ENCODE measurements at regions not wholly inside any gene's neighbourhood (a gene's known extent, or its start where the extent isn't known, plus 50 kb on each side); places are given as distances from the start of the nearest gene placed in this dataset.

- no peak overlapping the region for H3K4me3 ChIP-seq (replicated peaks in 1 of 4; ENCODE audit: control extremely low read depth in 1 of 4, insufficient read depth in 1 of 4, low read depth in 3 of 4, low read length in 4 of 4)
- no peak for DNase-seq (ENCODE audit: low read depth in 2 of 2)
- H3K4me2 ChIP-seq (ENCODE audit: extremely low read depth, insufficient read depth, low read length) = no peak overlapping the region
- H3K79me2 ChIP-seq (ENCODE audit: control insufficient read depth, insufficient read depth, low read length) = no peaks in the 10 kb centered on the region
- TF ChIP-seq, protein P1, sequence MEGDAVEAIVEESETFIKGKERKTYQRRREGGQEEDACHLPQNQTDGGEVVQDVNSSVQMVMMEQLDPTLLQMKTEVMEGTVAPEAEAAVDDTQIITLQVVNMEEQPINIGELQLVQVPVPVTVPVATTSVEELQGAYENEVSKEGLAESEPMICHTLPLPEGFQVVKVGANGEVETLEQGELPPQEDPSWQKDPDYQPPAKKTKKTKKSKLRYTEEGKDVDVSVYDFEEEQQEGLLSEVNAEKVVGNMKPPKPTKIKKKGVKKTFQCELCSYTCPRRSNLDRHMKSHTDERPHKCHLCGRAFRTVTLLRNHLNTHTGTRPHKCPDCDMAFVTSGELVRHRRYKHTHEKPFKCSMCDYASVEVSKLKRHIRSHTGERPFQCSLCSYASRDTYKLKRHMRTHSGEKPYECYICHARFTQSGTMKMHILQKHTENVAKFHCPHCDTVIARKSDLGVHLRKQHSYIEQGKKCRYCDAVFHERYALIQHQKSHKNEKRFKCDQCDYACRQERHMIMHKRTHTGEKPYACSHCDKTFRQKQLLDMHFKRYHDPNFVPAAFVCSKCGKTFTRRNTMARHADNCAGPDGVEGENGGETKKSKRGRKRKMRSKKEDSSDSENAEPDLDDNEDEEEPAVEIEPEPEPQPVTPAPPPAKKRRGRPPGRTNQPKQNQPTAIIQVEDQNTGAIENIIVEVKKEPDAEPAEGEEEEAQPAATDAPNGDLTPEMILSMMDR (conservative IDR thresholded peaks at IDR 0.05 in 1 of 2, IDR thresholded peaks at IDR 0.05 in 1 of 2; ENCODE audit: low read depth in 1 of 2, low read length in 2 of 2) = no peak
- no peak for TF ChIP-seq EZH2 (IDR thresholded peaks at IDR 0.05; ENCODE audit: low read length, missing control alignments)
- H3K27ac ChIP-seq (ENCODE audit: insufficient read depth, low read length) = no peak overlapping the region
- no peaks in the 10 kb centered on the region for H4K20me1 ChIP-seq (ENCODE audit: control insufficient read depth, extremely low read depth, insufficient read depth, low read length)
- no peak overlapping the region for H2AFZ ChIP-seq (ENCODE audit: low read length)
- H3K4me1 ChIP-seq (ENCODE audit: control insufficient read depth, extremely low read depth, insufficient read depth, low read length) = no peaks in the 10 kb centered on the region
- no peak overlapping the region for H3K9ac ChIP-seq (ENCODE audit: insufficient read depth, low read length)
- H3K36me3 ChIP-seq (ENCODE audit: control insufficient read depth, insufficient read depth, low read length) = no peaks in the 10 kb centered on the region
- no peaks in the 10 kb centered on the region for H3K27me3 ChIP-seq (ENCODE audit: control insufficient read depth, insufficient read depth, low read length)
- H3K9me3 ChIP-seq (ENCODE audit: control insufficient read depth, insufficient read depth, low read depth, low read length) = no peaks in the 10 kb centered on the region
Observed at GRCh38 chr13:54368387-54368786, 1339.8 kb downstream of the OLFM4 start.

GRCh38 chr13:54373211-54373610 is 1344.6 kb downstream of the OLFM4 start:
- no peak for TF ChIP-seq EZH2 (IDR thresholded peaks at IDR 0.05; ENCODE audit: low read length, missing control alignments)
- TF ChIP-seq, protein P1 (conservative IDR thresholded peaks at IDR 0.05 in 1 of 2, IDR thresholded peaks at IDR 0.05 in 1 of 2; ENCODE audit: low read depth in 1 of 2, low read length in 2 of 2) = no peak
- DNase-seq (ENCODE audit: low read depth in 2 of 2) = no peak

GRCh38 chr13:54379461-54379860 is 1350.8 kb downstream of the OLFM4 start:
- Histone ChIP-seq H3K27ac (ENCODE audit: insufficient read depth, low read length) (no peak overlapping the region), H3K9ac (ENCODE audit: insufficient read depth, low read length) (no peak overlapping the region), H4K20me1 (ENCODE audit: control insufficient read depth, extremely low read depth, insufficient read depth, low read length) (no peaks in the 10 kb centered on the region), H3K9me3 (ENCODE audit: control insufficient read depth, insufficient read depth, low read depth, low read length) (no peaks in the 10 kb centered on the region), H3K79me2 (ENCODE audit: control insufficient read depth, insufficient read depth, low read length) (no peaks in the 10 kb centered on the region), H2AFZ (ENCODE audit: low read length) (no peak overlapping the region), H3K36me3 (ENCODE audit: control insufficient read depth, insufficient read depth, low read length) (no peaks in the 10 kb centered on the region), H3K4me1 (ENCODE audit: control insufficient read depth, extremely low read depth, insufficient read depth, low read length) (no peaks in the 10 kb centered on the region), H3K27me3 (ENCODE audit: control insufficient read depth, insufficient read depth, low read length) (no peaks in the 10 kb centered on the region), H3K4me3 (replicated peaks in 1 of 4; ENCODE audit: control extremely low read depth in 1 of 4, insufficient read depth in 1 of 4, low read depth in 3 of 4, low read length in 4 of 4) (no peak overlapping the region), H3K4me2 (ENCODE audit: extremely low read depth, insufficient read depth, low read length) (no peak overlapping the region)
- no peak for DNase-seq (ENCODE audit: low read depth in 2 of 2)
- TF ChIP-seq, protein P1 (conservative IDR thresholded peaks at IDR 0.05 in 1 of 2, IDR thresholded peaks at IDR 0.05 in 1 of 2; ENCODE audit: low read depth in 1 of 2, low read length in 2 of 2) = no peak
- no peak for TF ChIP-seq EZH2 (IDR thresholded peaks at IDR 0.05; ENCODE audit: low read length, missing control alignments)

More at GRCh38 chr13:54373211-54373610, 1344.6 kb downstream of the OLFM4 start:
- Histone ChIP-seq H3K9ac (ENCODE audit: insufficient read depth, low read length) (no peak overlapping the region), H4K20me1 (ENCODE audit: control insufficient read depth, extremely low read depth, insufficient read depth, low read length) (no peaks in the 10 kb centered on the region), H3K4me2 (ENCODE audit: extremely low read depth, insufficient read depth, low read length) (no peak overlapping the region), H3K36me3 (ENCODE audit: control insufficient read depth, insufficient read depth, low read length) (no peaks in the 10 kb centered on the region), H3K4me1 (ENCODE audit: control insufficient read depth, extremely low read depth, insufficient read depth, low read length) (no peaks in the 10 kb centered on the region), H2AFZ (ENCODE audit: low read length) (no peak overlapping the region), H3K27ac (ENCODE audit: insufficient read depth, low read length) (no peak overlapping the region), H3K79me2 (ENCODE audit: control insufficient read depth, insufficient read depth, low read length) (no peaks in the 10 kb centered on the region), H3K27me3 (ENCODE audit: control insufficient read depth, insufficient read depth, low read length) (no peaks in the 10 kb centered on the region), H3K9me3 (ENCODE audit: control insufficient read depth, insufficient read depth, low read depth, low read length) (no peaks in the 10 kb centered on the region), H3K4me3 (replicated peaks in 1 of 4; ENCODE audit: control extremely low read depth in 1 of 4, insufficient read depth in 1 of 4, low read depth in 3 of 4, low read length in 4 of 4) (no peak overlapping the region)
